SK-N-SH (cell line): ENCODE measurements at regions not wholly inside any gene's neighbourhood (a gene's known extent, or its start where the extent isn't known, plus 50 kb on each side); places are given as distances from the start of the nearest gene placed in this dataset.

Experiments
- CTCF ChIA-PET: fragments of 300-600, 350-600 bp; formaldehyde crosslinking; extraction: SDS; loops from one replicate; lab custom pipeline; 2021; lab: Yijun Ruan, JAX
- POLR2A ChIA-PET: fragments of 350-600 bp; sonication (Branson Sonifier 250); formaldehyde crosslinking; extraction: SDS; loops from one replicate; lab custom pipeline; 2020; ENCODE audit warnings: antibody characterized with exemption, inconsistent platforms; lab: Yijun Ruan, JAX
- DNase-seq: peaks from one replicate; pipeline ENCODE4 v3.0.0; 2012
- H2AFZ ChIP-seq: fragments of 200-600 bp; sonication (generic); 2 replicates; pipeline ENCODE4 v1.8.1; 2016; ENCODE audit warnings: antibody characterized with exemption, mild to moderate bottlenecking, low read depth
- H3F3A ChIP-seq: fragments of 200-600 bp; sonication (generic); replicated peaks from 2 replicates; pipeline ENCODE3; 2016; ENCODE audit warnings: antibody characterized with exemption, mild to moderate bottlenecking; ENCODE audit not compliant: insufficient read depth
- H3K27ac ChIP-seq, 2 experiments: fragments of 200-500 bp in 1 of 2; fragments of 200-600 bp in 1 of 2; sonication (Bioruptor generic) in 1 of 2; sonication (generic), shearing (Covaris generic) in 1 of 2; 2 replicates each; pipeline versions ENCODE4 v1.5.1 to v1.6.1; 2014 to 2016; ENCODE audit warnings: low read depth in 2 of 2, inconsistent platforms in 1 of 2, low read length in 1 of 2, mild to moderate bottlenecking in 1 of 2, mixed read lengths in 1 of 2
- H3K27me3 ChIP-seq: fragments of 200-600 bp; sonication (generic), shearing (Covaris generic); 2 replicates; pipeline ENCODE4 v1.6.1; 2016; ENCODE audit warnings: mixed run types; ENCODE audit not compliant: insufficient read depth
- H3K36me3 ChIP-seq, 2 experiments: fragments of 200-500 bp in 1 of 2; fragments of 200-600 bp in 1 of 2; sonication (Bioruptor generic) in 1 of 2; sonication (generic) in 1 of 2; replicated peaks in 1 of 2; 2 replicates each; pipeline versions ENCODE3 to v1.5.1; 2014 to 2016; ENCODE audit warnings: low read length in 1 of 2, mild to moderate bottlenecking in 1 of 2; ENCODE audit not compliant: insufficient read depth in 2 of 2, control insufficient read depth in 1 of 2
- H3K4me1 ChIP-seq, 2 experiments: fragments of 200-500 bp in 1 of 2; fragments of 200-600 bp in 1 of 2; sonication (Bioruptor generic) in 1 of 2; sonication (generic), shearing (Covaris generic) in 1 of 2; 2 replicates each; pipeline versions ENCODE4 v1.5.1 to v1.6.1; 2014 to 2016; ENCODE audit warnings: low read depth in 1 of 2, low read length in 1 of 2, mixed run types in 1 of 2; ENCODE audit not compliant: insufficient read depth in 2 of 2, control insufficient read depth in 1 of 2
- H3K4me2 ChIP-seq: fragments of 200-600 bp; sonication (generic), shearing (Covaris generic); 2 replicates; pipeline ENCODE4 v1.6.1; 2017; ENCODE audit warnings: mixed run types
- H3K4me3 ChIP-seq, 2 experiments: fragments of 200-500 bp in 1 of 2; fragments of 200-600 bp in 1 of 2; sonication (Bioruptor generic) in 1 of 2; sonication (generic), shearing (Covaris generic) in 1 of 2; 2 replicates each; pipeline versions ENCODE4 v1.5.1 to v1.8.1; 2014 to 2016; ENCODE audit warnings: low read depth in 2 of 2, inconsistent platforms in 1 of 2, low read length in 1 of 2, mild to moderate bottlenecking in 1 of 2, mixed read lengths in 1 of 2, moderate library complexity in 1 of 2
- H3K79me2 ChIP-seq: fragments of 200-600 bp; sonication (generic); 2 replicates; pipeline ENCODE4 v1.8.1; 2017; ENCODE audit warnings: mild to moderate bottlenecking; ENCODE audit not compliant: insufficient read depth
- H3K9ac ChIP-seq: fragments of 200-600 bp; sonication (generic); 2 replicates; pipeline ENCODE4 v1.6.1; 2017; ENCODE audit warnings: mixed run types
- H3K9me2 ChIP-seq: fragments of 200-600 bp; sonication (generic); 2 replicates; pipeline ENCODE4 v1.6.1; 2017; ENCODE audit warnings: mixed run types
- H3K9me3 ChIP-seq: fragments of 200-600 bp; sonication (generic); 2 replicates; pipeline ENCODE4 v1.6.1; 2017; ENCODE audit warnings: mixed run types, mild to moderate bottlenecking, moderate library complexity
- H4K20me1 ChIP-seq: fragments of 200-600 bp; sonication (generic); 2 replicates; pipeline ENCODE4 v1.6.1; 2017; ENCODE audit warnings: mild to moderate bottlenecking, mixed run types; ENCODE audit not compliant: insufficient read depth
- CTCF ChIP-seq: fragments of 200-600 bp; sonication (generic); IDR thresholded peaks from 2 replicates; pipeline ENCODE4 v1.6.1; 2017; ENCODE audit warnings: antibody characterized with exemption, mild to moderate bottlenecking, moderate library complexity
- EP300 ChIP-seq, 2 experiments: IDR thresholded peaks; 2 replicates each; pipeline versions ENCODE4 v1.4.0 to v1.6.1; 2012; ENCODE audit warnings: borderline replicate concordance in 1 of 2, low read depth in 1 of 2, low read length in 1 of 2
- EZH2phosphoT487 ChIP-seq: fragments of 200-600 bp; sonication (generic); IDR thresholded peaks from 2 replicates; pipeline ENCODE4 v1.6.1; 2017; ENCODE audit warnings: low read depth, mixed run types, mild to moderate bottlenecking, antibody characterized with exemption, moderate library complexity, borderline replicate concordance
- FOSL2 ChIP-seq: IDR thresholded peaks from 2 replicates; pipeline ENCODE4 v1.4.0; 2012; ENCODE audit warnings: low read depth, mild to moderate bottlenecking, moderate library complexity, borderline replicate concordance
- FOXJ3 ChIP-seq: sonication (generic); formaldehyde crosslinking; IDR thresholded peaks from 2 replicates; pipeline ENCODE4 v1.5.1; 2020; ENCODE audit warnings: mild to moderate bottlenecking, missing genetic modification reagents
- FOXM1 ChIP-seq: IDR thresholded peaks from 2 replicates; pipeline ENCODE4 v1.4.0; 2012; ENCODE audit warnings: low read depth, mild to moderate bottlenecking
- GATA2 ChIP-seq: sonication (generic); formaldehyde crosslinking; IDR thresholded peaks from 2 replicates; pipeline ENCODE4 v1.5.0; 2020; ENCODE audit warnings: mild to moderate bottlenecking, missing genetic modification reagents
- JUND ChIP-seq: IDR thresholded peaks from 2 replicates; pipeline ENCODE4 v1.4.0; 2012
- MXI1 ChIP-seq: IDR thresholded peaks from 2 replicates; pipeline ENCODE4 v1.6.1; 2012; ENCODE audit warnings: mild to moderate bottlenecking, low read depth, low read length, improper control_type of control experiment
- NFIC ChIP-seq: IDR thresholded peaks from 2 replicates; pipeline ENCODE4 v1.4.0; 2012; ENCODE audit warnings: borderline replicate concordance
- RAD21 ChIP-seq: IDR thresholded peaks from 2 replicates; pipeline ENCODE4 v1.6.1; 2012; ENCODE audit warnings: mild to moderate bottlenecking, low read length
- RCOR1 ChIP-seq: fragments of 150-350 bp; IDR thresholded peaks from 2 replicates; pipeline ENCODE4 v1.6.1; 2017; ENCODE audit warnings: antibody characterized with exemption, low read length
- RFX5 ChIP-seq: IDR thresholded peaks from 2 replicates; pipeline ENCODE4 v1.6.1; 2012; ENCODE audit warnings: mild to moderate bottlenecking, improper control_type of control experiment, low read length
- RXRA ChIP-seq: IDR thresholded peaks from 2 replicates; pipeline ENCODE4 v1.4.0; 2012; ENCODE audit warnings: low read depth, mild to moderate bottlenecking, borderline replicate concordance
- SMC3 ChIP-seq: IDR thresholded peaks from 2 replicates; pipeline ENCODE4 v1.6.1; 2012; ENCODE audit warnings: low read depth, low read length, improper control_type of control experiment
- TAF1 ChIP-seq: IDR thresholded peaks from 2 replicates; pipeline ENCODE4 v1.6.1; 2012; ENCODE audit warnings: low read depth, mild to moderate bottlenecking, low read length, moderate library complexity, borderline replicate concordance
- USF1 ChIP-seq: IDR thresholded peaks from 2 replicates; pipeline ENCODE4 v1.4.0; 2012; ENCODE audit warnings: low read depth, borderline replicate concordance
- WGBS: methylation state at CpG from one replicate; pipeline ENCODE4 v1.1.6; 2017; ENCODE audit warnings: low lambda C conversion rate; 5-methylcytosine and 5-hydroxymethylcytosine counted together
- TF ChIP-seq, protein P1 (sequence below): IDR thresholded peaks from 2 replicates; pipeline ENCODE4 v1.4.0; 2012; ENCODE audit warnings: low read depth

DNA sequence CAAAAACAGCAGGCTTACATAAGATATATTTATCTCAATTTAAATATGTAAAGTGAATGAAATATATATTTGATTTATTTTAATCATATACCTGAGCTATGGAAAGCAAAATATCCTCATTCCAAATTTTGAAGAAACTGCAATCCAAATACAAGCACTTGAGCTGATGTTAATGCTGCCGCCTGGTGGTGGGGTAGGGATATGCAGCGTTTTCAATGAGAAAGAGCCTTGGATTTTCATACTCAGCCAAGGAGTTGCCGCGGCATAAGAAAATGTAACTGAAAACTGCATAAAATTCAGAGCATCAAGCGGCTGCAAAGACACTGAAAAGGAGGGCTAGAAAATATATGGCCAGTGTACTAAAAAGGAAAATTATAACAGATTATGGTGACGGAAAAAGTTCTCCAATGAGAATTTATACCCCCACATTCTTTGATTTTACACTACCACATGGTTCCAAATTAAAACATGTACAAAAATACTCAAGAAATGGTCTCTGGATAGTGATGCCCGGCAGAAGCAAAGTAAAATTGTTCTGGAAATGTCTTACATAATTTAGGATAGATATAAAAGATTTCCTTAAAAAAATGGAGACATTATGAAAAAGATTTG is 660.3 kb upstream of the PITX2 start:
- Histone ChIP-seq H3K4me1 (no peaks in the 10 kb centered on the region), H3F3A (no peaks in the 10 kb centered on the region), H3K9me2 (no peaks in the 10 kb centered on the region), H3K79me2 (no peaks in the 10 kb centered on the region), H3K9me3 (no peaks in the 10 kb centered on the region), H3K4me2 (no peak overlapping the region), H3K27me3 (no peaks in the 10 kb centered on the region), H2AFZ (no peak overlapping the region), H3K4me3 (peak overlapping the region in 1 of 2 experiments; percentile 38; a peak in 1 of 4 replicates), H3K36me3 (no peaks in the 10 kb centered on the region), H3K9ac (no peak overlapping the region), H4K20me1 (no peaks in the 10 kb centered on the region), H3K27ac (no peak overlapping the region)
- WGBS = 20% methylated on average over 7 of the region's 7 CpGs
- ChIA-PET POLR2A (no interaction called here), CTCF (interaction anchor here (0.8 to 2.1 kb wide), 6 partner anchors 11 to 146 kb away, joined by 3 to 10 read pairs (median 4); no protein-coding TSS in a partner anchor)
- TF ChIP-seq SMC3 (peak; percentile 56), CTCF (peak; percentile 88), RAD21 (peak; percentile 53)
- TF ChIP-seq, protein P1, sequence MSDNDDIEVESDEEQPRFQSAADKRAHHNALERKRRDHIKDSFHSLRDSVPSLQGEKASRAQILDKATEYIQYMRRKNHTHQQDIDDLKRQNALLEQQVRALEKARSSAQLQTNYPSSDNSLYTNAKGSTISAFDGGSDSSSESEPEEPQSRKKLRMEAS = no peak
- DNase-seq = peak; percentile 30

DNA sequence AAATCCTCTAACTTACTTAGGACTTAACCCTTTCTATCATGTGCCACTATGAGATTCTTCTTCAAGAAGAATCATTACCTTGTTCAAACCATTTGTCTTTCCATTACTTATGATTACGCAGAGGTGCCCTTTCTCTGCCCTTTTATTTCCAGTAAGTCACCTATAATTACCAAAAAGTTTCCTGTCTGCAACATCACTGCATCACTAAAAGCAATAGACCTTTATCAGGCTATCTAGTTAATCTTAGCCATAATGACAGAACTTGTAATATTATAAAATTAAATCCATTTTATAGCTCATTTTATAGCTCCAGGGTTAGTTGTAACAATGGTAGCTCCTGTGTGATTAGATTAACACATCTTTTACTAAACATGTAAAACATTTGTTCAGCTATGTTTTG is 673.6 kb upstream of the PITX2 start:
- TF ChIP-seq FOSL2 (no peak), FOXM1 (no peak), RAD21 (peak; percentile 23; the same call in 1 of the 2 replicates), TAF1 (no peak), MXI1 (no peak), JUND (no peak), RCOR1 (peak; percentile 41; the same call in 1 of the 2 replicates), EZH2phosphoT487 (no peak), RXRA (no peak), USF1 (no peak), GATA2 (peak; percentile 20; the same call in 1 of the 2 replicates), FOXJ3 (CRISPR knock-in tag) (no peak), RFX5 (no peak), EP300 (IDR thresholded peaks at IDR 0.05; ENCODE audit: borderline replicate concordance in 1 of 2, low read depth in 1 of 2, low read length in 1 of 2) (peak in 1 of 2 experiments; percentile 89; a peak in 2 of 4 replicates), NFIC (no peak)
- CTCF ChIA-PET = interaction anchor here (1.4 kb wide), 1 partner anchor 14 kb away, joined by 6 read pairs; no protein-coding TSS in a partner anchor
- Histone ChIP-seq H3K9me3 (no peaks in the 10 kb centered on the region), H2AFZ (no peak overlapping the region), H3K79me2 (no peaks in the 10 kb centered on the region), H3K36me3 (no peaks in the 10 kb centered on the region), H3K4me2 (no peak overlapping the region), H3K9me2 (no peaks in the 10 kb centered on the region), H3K4me3 (no peak overlapping the region), H3K27me3 (no peaks in the 10 kb centered on the region), H3K4me1 (no peaks in the 10 kb centered on the region; a peak in 1 of 4 replicates), H3K27ac (peak overlapping the region in 1 of 2 experiments; percentile 93; a peak in 2 of 4 replicates), H4K20me1 (no peaks in the 10 kb centered on the region), H3F3A (no peaks in the 10 kb centered on the region), H3K9ac (no peak overlapping the region)
- POLR2A ChIA-PET = no interaction called here
- WGBS = 20% methylated on average over 1 of the region's 1 CpG
- no peak for DNase-seq
